Lower leg skin (tissue), 3 donors: ENCODE measurements at regions not wholly inside any gene's neighbourhood (a gene's known extent, or its start where the extent isn't known, plus 50 kb on each side); places are given as distances from the start of the nearest gene placed in this dataset.

Experiments used
- CTCF ChIP-seq, 3 donors: fragments of 450-650 bp; IDR thresholded peaks; one replicate each; pipeline ENCODE4 v1.5.1; 2016; ENCODE audit warnings: antibody characterized with exemption in 3 of 3, mild to moderate bottlenecking in 3 of 3, moderate library complexity in 2 of 3
- POLR2A ChIP-seq, 2 donors: fragments of 450-650 bp; IDR thresholded peaks; one replicate each; pipeline ENCODE4 v1.6.1; 2016 to 2017; ENCODE audit warnings: antibody characterized with exemption in 2 of 2, mild to moderate bottlenecking in 1 of 2, moderate library complexity in 1 of 2

- TF ChIP-seq CTCF (IDR thresholded peaks at IDR 0.05) (no peak), POLR2A (IDR thresholded peaks at IDR 0.05) (no peak)
Measured at GRCh38 chr3:132154619-132155018, 119.8 kb upstream of the CPNE4 start.
